T follicular helper cell (primary cell): ENCODE measurements at regions not wholly inside any gene's neighbourhood (a gene's known extent, or its start where the extent isn't known, plus 50 kb on each side); places are given as distances from the start of the nearest gene placed in this dataset.
A peak's percentile ranks its signal among the peaks of the same experiment; 100 is the strongest.

Experiments used
- DNase-seq: peaks from one replicate; pipeline ENCODE4 v3.0.0-alpha.2; 2020; ENCODE audit warnings: low read depth

DNA sequence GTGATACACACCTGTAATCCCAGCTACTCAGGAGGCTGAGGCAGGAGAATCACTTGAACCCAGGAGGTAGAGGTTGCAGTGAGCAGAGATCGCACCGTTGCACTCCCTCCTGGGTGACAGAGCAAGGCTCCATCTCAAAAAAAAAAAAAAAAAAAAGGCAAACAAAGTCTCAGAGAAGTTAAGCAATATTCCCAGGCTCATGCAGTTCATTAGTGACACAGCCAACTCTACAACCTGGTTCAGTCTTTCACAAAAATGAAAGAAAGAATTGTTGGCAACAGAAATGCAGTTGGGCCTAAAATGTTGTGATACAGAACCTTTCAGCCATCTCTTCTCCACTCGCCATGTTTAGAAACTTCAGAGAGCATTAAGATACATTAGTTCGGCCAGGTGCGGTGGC, 242.1 kb downstream of the LTN1 start:
- DNase-seq: no peak

GRCh38 chr21:28749536-28749935, 243.1 kb downstream of the LTN1 start:
- no peak for DNase-seq

DNA sequence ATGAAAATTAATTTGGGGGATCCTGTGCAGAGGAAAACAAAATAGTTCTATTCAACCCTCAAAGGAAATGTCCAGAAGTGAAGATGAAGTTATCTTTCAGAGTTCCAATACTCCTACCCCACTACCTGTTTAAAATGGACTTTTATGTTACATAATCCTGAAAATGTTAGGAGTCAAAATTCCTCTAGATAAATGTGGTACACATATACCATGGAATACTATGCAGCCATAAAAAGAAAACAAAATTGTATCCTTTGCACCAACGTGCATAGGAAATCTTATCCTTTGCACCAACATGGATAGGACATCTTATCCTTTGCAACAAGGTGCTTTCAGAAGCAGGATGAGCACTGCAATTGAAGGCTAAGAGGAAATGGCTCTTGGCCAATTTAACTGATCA, 245.2 kb downstream of the LTN1 start:
- no peak for DNase-seq

GRCh38 chr21:28746166-28746565, 246.5 kb downstream of the LTN1 start:
- no peak for DNase-seq

DNA sequence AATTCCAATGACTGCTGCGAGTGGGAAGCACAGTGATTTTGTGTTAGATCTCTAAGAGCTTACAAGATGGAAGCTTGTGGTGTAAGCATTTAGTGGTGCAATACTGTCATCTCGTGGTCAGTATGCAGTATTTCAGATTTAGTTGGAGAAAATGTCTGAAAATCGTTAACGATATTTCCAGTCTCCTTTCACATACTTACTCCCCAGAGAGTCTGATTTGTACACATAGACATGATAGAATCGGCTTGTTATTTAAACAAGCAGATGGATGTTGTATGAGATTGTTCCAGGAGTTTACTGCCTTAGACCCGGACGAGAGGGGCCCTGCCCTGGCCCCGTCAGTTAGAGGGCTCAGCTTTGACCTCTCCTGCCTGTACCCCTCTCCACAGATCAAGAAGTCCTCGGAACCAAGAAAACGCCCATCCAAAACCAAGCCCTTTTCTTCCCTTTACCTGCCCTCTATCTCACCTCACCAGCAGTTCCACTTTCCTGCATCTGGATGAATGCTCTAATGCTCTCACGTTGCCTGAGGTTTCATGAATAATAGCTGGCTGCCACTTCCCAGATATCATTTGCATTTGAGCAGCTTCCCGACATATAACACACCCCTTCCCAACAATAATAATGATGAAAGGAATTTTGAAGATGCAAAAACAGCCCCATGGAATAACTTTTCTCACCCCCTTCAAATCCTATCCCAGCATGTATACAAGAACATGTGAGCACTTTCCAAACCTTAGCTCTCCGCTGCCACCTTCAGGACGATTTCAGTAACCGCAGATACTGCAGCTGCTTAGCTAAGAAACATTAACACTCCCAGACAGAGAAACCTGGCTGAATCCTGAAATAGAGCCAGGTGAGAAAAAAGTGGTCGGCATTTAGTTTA, 247.3 kb downstream of the LTN1 start:
- peak; percentile 46 for DNase-seq

DNA sequence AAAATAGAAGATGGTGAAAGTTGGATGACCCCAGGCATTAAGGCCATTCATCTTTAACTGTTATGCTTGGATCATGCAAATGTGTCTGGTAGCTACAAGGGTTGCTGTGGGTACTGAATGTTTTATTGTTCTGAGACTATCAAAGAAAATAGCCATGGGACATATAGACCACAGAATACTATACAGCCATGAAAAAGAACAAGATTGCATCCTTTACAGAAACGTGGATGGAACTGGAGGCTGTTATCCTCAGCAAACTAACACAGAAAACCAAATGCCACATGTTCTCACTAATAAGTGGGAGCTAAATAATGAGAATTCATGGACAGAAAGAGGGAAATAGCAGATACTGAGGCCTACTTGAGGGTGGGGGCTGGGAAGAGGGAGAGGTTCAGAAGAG, 249.0 kb downstream of the LTN1 start:
- no peak for DNase-seq

DNA sequence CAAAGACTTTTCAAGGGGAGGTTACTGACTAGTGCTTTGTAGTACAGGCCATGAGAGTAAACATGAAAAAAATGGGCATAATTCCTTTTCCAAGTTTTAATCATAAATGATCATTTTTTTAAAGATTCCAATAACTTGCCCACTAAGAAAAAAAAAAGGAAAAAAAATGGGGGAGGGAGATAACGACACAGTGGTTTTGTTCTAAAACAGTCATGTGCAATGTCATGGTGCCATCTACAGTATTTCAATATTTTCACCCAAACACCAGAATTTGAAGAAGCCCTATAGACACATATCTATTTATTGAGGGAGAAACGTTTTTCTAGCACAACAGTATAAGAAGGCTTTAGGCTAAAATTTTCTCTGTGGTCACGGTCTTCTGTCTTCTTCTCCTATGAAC, 250.2 kb downstream of the LTN1 start:
- no peak for DNase-seq

DNA sequence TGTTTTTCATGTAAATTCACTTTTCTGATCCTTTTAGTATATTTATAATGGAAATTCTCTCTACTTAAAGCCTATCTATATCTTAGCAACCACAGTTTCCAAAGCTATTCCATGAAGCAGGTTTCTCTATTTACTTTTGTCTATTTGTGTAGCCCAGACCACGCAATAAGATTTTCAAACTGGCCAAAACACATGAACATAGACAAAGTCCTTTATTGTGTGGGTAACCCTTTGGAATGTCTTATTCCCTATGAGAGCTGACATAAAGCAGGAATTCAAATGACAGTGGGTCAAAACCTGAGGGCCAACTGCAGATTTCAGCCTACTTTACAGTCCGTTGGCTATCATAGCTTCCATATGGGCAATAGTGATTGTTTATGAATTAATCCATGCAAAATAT, 252.6 kb downstream of the LTN1 start:
- no peak for DNase-seq

- no peak for DNase-seq
Measured at GRCh38 chr21:28738882-28739281, 253.8 kb downstream of the LTN1 start.

- DNase-seq: no peak
Measured at GRCh38 chr21:28738420-28738704, 254.3 kb downstream of the LTN1 start.

DNA sequence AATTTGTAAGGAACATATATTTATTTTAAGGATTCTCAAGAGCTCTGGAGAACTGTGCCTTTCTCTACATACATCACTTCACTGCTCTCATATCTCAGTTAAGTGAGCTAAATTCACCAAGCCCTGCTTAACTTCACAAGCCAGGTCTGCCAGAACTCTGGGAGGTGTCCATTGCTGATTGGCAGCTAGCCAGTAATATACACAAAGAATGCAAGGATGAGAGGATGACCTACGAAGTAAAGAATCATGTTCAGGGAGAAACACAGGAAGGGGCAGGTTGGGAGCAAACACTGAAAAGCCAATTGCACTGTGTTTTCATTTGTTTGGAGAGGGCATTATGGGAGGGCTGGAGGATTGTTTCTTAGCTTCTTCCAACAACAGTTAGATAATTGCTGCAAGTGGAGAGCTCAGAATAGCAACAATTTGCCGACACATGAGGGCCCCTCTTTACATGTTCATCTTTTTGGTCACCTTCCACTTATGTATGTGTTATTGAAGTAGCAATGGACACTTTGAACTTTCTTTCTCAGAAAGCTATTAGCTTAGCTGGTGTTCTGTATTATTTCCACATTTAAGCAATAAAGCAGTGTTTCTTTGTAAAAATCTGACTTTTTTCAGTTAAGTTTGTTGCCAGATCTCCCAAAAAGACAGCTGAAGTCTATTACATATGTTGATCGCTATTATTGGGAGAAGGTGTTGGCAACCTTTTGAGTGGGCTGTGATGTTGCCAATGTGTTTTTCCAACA, 254.8 kb downstream of the LTN1 start:
- DNase-seq: no peak

- no peak for DNase-seq
Measured at GRCh38 chr21:28734522-28735175, 258.0 kb downstream of the LTN1 start.

DNA sequence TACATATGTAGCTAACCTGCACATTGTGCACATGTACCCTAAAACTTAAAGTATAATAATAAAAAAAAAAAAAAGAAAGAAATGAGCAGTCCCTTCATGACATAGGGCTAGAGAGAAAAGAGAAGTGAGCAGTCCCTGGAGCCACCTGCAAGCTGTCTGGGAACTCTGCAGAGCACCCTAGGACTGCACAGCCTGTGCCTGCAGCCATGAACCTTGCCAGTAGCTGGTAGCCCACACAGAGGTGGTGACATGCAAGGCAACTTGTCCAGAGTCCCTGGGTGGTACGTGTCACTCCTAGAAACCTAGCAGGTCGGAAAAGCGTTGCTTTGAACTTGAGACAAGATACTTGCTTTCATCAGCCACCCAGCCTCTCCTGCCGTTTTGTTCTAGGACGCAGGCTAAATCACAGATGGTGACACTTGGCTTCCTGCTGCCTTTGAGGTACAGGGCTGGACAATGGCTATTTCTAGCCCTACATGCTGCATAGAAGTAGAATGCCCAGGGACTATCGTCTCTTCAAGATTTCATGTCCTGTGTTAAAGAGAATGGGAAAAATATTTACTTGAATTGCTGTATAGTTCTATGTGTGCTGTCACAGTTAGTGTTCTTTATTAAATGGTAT, 260.9 kb downstream of the LTN1 start:
- no peak for DNase-seq

DNA sequence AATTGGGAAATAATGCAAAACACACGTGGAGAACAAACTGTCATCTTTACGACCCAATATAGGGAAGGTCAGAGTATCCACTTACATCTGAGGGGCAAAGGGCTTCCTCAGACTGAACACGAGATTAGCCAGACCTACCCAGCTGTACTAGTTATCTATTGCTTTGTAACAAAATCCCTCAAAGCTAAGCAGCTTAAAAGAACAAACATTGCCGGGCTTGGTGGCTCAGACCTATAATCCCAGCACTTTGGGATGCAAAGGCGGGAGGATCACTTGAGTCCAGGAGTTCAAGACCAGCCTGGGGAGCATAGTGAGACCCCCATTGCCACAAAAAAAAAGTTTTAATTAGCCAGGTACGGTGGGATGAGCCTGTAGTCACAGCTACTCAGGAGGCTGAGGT, 262.8 kb downstream of the LTN1 start:
- DNase-seq: no peak

- DNase-seq: no peak
Measured at GRCh38 chr21:28727809-28728208, 264.9 kb downstream of the LTN1 start.

- DNase-seq: no peak
Measured at GRCh38 chr21:28725396-28725795, 267.3 kb downstream of the LTN1 start.

- no peak for DNase-seq
Measured at GRCh38 chr21:28723646-28724045, 269.0 kb downstream of the LTN1 start.

- DNase-seq: no peak
Measured at GRCh38 chr21:28719723-28720122, 273.0 kb downstream of the LTN1 start.

GRCh38 chr21:28714777-28715464, 277.8 kb downstream of the LTN1 start:
- no peak for DNase-seq

DNA sequence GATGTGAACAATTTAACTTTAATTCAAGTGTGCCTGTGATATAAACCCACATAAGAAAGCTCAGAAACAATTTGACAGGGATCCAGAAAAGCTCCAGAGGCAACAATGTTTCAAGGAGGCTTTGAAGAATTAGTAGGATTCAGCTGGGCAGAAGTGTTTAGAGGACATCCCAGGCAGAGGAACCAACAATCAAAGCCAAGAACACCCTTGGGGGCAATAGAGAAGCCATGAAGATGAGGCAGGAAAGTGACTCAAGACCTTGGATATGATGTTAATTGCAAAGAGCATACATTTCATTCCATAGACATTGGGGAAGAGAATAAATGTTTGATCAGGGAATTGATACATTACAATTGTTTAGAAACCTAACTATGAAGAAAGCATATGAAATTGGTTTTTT, 280.3 kb downstream of the LTN1 start:
- no peak for DNase-seq

DNA sequence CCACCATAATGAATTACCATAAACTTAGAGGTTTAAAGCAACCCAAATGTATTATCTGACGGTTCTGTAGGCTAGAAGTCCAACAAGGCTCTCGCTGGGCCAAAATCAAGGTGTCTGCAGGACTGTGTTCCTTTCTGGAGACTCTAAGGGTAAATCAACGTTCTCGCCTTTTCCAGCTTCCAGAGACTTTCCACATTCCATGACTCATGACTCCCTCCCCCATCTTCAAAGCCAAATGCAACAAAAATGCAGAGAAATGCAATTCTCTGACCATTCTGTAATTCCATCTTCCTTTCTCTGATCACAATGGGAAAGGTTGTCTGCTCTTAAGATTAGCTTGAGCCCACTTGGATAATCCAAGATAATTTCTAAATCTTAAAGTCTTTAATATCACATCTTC, 287.1 kb downstream of the LTN1 start:
- DNase-seq: no peak

DNA sequence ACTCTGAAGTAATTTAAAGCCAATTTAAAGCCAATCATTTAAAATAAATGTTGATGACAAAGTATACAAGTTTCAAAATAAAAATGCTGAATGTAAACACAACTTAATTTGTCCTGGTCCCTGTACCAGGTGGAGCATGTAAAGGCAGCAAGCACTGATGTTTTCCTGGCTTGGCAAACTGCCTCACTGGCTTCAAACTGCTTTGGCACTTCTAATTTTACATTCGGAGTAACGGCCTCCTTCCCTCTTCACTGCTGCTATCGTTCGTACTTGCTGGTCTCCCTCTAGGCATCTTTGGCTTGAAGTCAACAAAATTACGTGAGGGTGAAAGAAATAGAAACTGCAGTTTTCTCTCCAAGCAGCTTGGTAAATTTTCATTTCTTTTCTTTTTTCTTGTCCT, 287.9 kb downstream of the LTN1 start:
- no peak for DNase-seq
